Left ventricle myocardium inferior (tissue), 1 donor: ENCODE measurements at regions not wholly inside any gene's neighbourhood (a gene's known extent, or its start where the extent isn't known, plus 50 kb on each side); places are given as distances from the start of the nearest gene placed in this dataset.
A peak's percentile ranks its signal among the peaks of the same experiment; 100 is the strongest.
"Not testable (repeated sequence)": the region's sequence is repeated elsewhere in the genome, so short reads cannot be mapped to it uniquely, and the experiment has no call there.

Source experiments
- DNase-seq: peaks from one replicate; pipeline ENCODE4 v3.0.0-alpha.2; 2020
- H3K27ac ChIP-seq: fragments of 200-600 bp; replicated peaks from 2 replicates; pipeline ENCODE4 v1.8.0; 2021
- H3K27me3 ChIP-seq: fragments of 200-600 bp; 2 replicates; pipeline ENCODE4 v1.8.0; 2021; ENCODE audit warnings: low read depth
- H3K36me3 ChIP-seq: fragments of 200-600 bp; 2 replicates; pipeline ENCODE4 v1.8.0; 2021
- H3K4me1 ChIP-seq: fragments of 200-600 bp; 2 replicates; pipeline ENCODE4 v1.8.0; 2021
- H3K4me3 ChIP-seq: fragments of 200-600 bp; 2 replicates; pipeline ENCODE4 v1.8.0; 2021; ENCODE audit warnings: mild to moderate bottlenecking, moderate library complexity
- H3K9me3 ChIP-seq: fragments of 200-600 bp; replicated peaks from 2 replicates; pipeline ENCODE4 v1.8.0; 2021
- intact Hi-C: fragments of 100-400 bp; cut with micrococcal nuclease; formaldehyde crosslinking; loops from one replicate; pipeline ENCODE4 v1.11.0; 2022
- TF ChIP-seq, protein P1 (sequence below): fragments of 200-600 bp; IDR thresholded peaks from 2 replicates; pipeline ENCODE4 v1.8.0; 2021; ENCODE audit warnings: antibody characterized with exemption, mild to moderate bottlenecking, borderline replicate concordance
- donor health status: DM: no; HTN: yes; CAD: no; lungs with severe emphysema.

DNA sequence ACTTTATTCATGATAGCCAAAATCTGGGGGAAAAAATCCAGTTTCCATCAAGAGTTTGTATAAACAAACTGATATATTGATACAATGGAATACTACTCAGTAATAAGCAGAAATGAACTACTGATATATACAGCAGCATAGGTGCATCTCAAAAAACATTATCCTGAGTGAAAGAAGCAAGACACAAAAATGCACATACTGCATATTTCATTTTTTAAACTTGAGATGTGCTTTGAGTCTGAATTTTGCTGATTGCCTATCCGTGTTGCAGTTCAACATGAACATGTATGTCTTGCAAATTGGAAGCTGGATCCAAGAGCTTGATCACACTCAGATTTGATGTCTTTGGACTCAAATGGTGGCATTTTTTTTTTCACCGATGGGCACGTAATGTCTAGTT is 132.4 kb downstream of the TSEN15 start:
- no peaks in the 10 kb centered on the region for H3K27me3 ChIP-seq
- no peaks in the 10 kb centered on the region for H3K36me3 ChIP-seq
- intact Hi-C loops: no loop called here
- peaks cover 10% of the 10 kb centered on the region for H3K9me3 ChIP-seq
- H3K4me3 ChIP-seq: no peak overlapping the region
- DNase-seq: no peak
- TF ChIP-seq, protein P1, sequence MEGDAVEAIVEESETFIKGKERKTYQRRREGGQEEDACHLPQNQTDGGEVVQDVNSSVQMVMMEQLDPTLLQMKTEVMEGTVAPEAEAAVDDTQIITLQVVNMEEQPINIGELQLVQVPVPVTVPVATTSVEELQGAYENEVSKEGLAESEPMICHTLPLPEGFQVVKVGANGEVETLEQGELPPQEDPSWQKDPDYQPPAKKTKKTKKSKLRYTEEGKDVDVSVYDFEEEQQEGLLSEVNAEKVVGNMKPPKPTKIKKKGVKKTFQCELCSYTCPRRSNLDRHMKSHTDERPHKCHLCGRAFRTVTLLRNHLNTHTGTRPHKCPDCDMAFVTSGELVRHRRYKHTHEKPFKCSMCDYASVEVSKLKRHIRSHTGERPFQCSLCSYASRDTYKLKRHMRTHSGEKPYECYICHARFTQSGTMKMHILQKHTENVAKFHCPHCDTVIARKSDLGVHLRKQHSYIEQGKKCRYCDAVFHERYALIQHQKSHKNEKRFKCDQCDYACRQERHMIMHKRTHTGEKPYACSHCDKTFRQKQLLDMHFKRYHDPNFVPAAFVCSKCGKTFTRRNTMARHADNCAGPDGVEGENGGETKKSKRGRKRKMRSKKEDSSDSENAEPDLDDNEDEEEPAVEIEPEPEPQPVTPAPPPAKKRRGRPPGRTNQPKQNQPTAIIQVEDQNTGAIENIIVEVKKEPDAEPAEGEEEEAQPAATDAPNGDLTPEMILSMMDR: no peak
- H3K27ac ChIP-seq: no peak overlapping the region
- peaks cover 11% of the 10 kb centered on the region for H3K4me1 ChIP-seq

DNA sequence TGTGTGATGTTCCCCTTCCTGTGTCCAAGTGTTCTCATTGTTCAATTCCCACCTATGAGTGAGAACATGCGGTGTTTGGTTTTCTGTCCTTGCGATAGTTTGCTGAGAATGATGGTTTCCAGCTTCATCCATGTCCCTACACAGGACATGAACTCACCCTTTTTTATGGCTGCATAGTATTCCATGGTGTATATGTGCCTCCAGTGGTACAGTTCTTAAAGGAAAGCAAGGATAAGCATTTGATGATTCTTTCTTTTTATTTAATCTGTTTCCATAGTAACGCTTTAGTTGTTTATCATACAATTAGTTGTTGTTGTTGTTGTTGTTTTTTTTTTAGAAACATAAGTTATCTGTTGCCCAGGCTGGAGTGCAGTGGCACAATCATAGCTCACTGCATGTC is 133.1 kb downstream of the TSEN15 start:
- intact Hi-C loops: not testable (repeated sequence)
- H3K4me1 ChIP-seq: peaks cover 18% of the 10 kb centered on the region

DNA sequence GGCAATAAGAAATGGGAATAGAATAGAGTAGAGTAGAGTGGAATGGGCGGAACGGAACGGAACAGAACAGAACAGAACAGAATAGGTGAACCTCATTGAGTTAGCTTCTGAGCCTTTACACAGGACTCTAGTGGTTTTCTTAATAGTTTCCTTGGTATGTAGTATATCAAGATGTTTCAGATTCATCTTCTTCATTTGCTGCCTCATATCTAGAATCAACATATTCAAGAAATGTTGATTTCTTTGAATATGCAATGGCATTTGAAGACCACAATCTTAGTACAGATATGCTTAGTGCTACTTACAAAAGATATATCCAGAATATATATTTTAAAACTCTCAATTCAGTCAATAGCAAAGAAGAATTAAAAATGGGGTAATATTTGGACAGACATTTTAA is 133.8 kb downstream of the TSEN15 start:
- intact Hi-C loops: no loop called here
- H3K9me3 ChIP-seq: peaks cover 10% of the 10 kb centered on the region
- no peak overlapping the region for H3K27ac ChIP-seq
- H3K36me3 ChIP-seq: no peaks in the 10 kb centered on the region
- DNase-seq: no peak
- H3K27me3 ChIP-seq: no peaks in the 10 kb centered on the region
- no peak overlapping the region for H3K4me3 ChIP-seq
- peaks cover 19% of the 10 kb centered on the region for H3K4me1 ChIP-seq
- TF ChIP-seq, protein P1: no peak

More for the DNA sequence above, 133.1 kb downstream of the TSEN15 start:
- H3K4me3 ChIP-seq, H3K27ac ChIP-seq, H3K9me3 ChIP-seq, H3K36me3 ChIP-seq, H3K27me3 ChIP-seq, DNase-seq: not testable (repeated sequence)

DNA sequence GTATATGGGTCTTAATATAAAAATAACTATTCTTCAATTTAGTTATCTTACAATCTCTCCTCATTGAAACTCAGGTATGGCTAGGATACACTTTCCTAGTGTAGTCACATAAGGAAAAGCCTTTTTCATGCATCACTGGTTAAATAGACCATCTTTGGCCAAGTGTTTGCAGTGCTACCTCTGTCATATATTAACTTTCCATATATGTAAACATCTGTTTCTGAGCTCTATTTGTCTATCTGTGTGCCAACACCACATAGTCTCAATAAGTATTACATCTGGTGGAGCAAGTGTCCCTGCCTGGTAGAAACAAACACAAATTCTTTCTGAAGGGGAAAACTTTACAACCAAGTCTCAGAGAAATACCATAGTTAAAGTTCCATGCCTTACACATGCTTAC is 134.6 kb downstream of the TSEN15 start:
- peaks cover 10% of the 10 kb centered on the region for H3K9me3 ChIP-seq
- no peaks in the 10 kb centered on the region for H3K36me3 ChIP-seq
- no peaks in the 10 kb centered on the region for H3K27me3 ChIP-seq
- intact Hi-C loops: no loop called here
- TF ChIP-seq, protein P1: no peak
- no peak for DNase-seq
- H3K4me3 ChIP-seq: no peak overlapping the region
- H3K4me1 ChIP-seq: peaks cover 19% of the 10 kb centered on the region
- H3K27ac ChIP-seq: no peak overlapping the region

DNA sequence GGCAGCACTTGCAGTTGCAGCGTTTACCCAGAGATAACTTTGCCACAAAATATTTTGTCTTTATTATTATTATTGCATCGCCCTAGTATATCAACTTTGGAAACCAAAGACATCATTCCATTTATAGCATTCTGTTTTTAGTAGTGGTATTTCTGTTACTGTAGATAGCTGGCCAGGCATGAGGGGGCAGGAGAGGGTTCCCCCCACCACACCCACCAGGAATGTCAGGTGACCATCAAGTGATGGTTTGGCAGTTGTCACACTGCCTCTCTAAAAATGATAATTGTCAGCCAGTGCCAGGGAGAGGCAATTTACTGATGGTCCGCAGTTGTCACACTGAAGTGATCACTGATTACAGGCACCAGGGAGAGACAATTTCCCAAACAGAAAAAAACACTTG is 135.6 kb downstream of the TSEN15 start:
- no peak overlapping the region for H3K4me3 ChIP-seq
- intact Hi-C loops: no loop called here
- no peaks in the 10 kb centered on the region for H3K36me3 ChIP-seq
- peak; percentile 22 for DNase-seq
- peak overlapping the region; percentile 58 for H3K27ac ChIP-seq
- no peaks in the 10 kb centered on the region for H3K27me3 ChIP-seq
- H3K4me1 ChIP-seq: peaks cover 19% of the 10 kb centered on the region
- TF ChIP-seq, protein P1: no peak
- H3K9me3 ChIP-seq: peaks cover 10% of the 10 kb centered on the region

GRCh38 chr1:184188037-184188436 is 136.5 kb downstream of the TSEN15 start:
- no peaks in the 10 kb centered on the region for H3K27me3 ChIP-seq
- peak overlapping the region; percentile 58 for H3K27ac ChIP-seq
- H3K9me3 ChIP-seq: peaks cover 10% of the 10 kb centered on the region
- intact Hi-C loops: no loop called here
- H3K36me3 ChIP-seq: no peaks in the 10 kb centered on the region
- DNase-seq: no peak
- H3K4me1 ChIP-seq: peaks cover 20% of the 10 kb centered on the region
- TF ChIP-seq, protein P1: no peak
- H3K4me3 ChIP-seq: no peak overlapping the region
